NCI-H1092 treated with DMSO at 0.1 percent for 48 hours (cell line): ENCODE measurements at regions not wholly inside any gene's neighbourhood (a gene's known extent, or its start where the extent isn't known, plus 50 kb on each side); places are given as distances from the start of the nearest gene placed in this dataset.

Source experiments
- DNase-seq: peaks from one replicate; lab custom pipeline; 2025; lab: John Stamatoyannopoulos, UW

DNA sequence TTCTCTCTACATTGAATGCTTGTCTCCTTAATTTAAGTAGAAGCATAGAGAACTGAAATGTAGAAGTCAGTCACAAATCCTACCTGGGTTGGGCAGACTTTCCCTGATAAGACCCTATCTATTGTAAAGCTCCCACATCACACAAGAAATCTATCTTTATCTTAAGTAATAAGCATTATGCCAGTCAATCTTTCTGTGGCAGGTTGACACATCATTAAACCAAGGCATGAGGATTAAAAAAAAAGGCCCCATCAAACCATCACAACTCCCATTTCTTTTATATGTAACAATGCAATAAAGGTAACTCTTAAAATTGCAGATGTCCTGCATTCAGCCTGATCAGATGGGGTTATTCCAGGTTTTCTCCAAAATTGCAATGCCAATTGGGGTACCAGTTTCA is 311.8 kb downstream of the TOX3 start:
- no peak for DNase-seq

GRCh38 chr16:52234626-52235025 is 312.3 kb downstream of the TOX3 start:
- DNase-seq, result no peak

DNA sequence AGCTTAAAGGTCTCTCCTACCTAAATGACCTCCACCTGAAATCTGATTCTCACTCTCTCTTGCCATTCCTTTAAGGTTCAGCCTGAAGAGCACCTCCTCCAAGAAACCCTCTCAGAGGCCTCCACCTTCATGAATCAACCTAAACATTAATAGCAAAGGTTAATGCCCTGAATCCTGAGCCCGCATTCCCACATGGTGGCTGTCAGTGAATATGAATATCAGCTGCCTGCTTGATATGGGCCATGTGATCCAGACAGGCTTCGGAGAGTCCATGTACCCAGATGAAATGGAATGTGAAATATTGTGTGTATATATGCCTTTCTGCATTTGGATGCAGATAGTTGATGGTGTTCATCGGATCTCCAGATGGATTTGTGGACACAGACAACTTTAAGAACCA is 317.5 kb downstream of the TOX3 start:
- DNase-seq, result no peak

DNA sequence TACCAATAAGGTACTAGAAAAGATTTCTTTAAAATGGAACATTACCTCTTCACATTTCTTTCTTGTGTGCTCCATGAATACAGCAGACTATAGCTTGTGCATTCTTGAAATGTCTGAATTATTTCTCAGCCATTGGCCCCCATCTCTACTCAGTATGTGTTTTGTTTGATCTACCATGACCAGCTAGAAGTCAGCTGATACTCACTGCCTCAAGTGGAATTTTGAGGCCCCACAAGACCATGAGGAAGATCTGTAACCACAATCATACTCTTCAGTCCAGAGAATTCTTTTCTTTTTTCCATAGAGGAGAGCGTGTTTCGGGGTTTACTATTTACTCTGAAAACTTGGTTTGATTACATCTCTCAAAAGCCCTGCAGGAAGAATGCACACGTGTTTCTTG is 319.1 kb downstream of the TOX3 start:
- DNase-seq, result no peak

DNA sequence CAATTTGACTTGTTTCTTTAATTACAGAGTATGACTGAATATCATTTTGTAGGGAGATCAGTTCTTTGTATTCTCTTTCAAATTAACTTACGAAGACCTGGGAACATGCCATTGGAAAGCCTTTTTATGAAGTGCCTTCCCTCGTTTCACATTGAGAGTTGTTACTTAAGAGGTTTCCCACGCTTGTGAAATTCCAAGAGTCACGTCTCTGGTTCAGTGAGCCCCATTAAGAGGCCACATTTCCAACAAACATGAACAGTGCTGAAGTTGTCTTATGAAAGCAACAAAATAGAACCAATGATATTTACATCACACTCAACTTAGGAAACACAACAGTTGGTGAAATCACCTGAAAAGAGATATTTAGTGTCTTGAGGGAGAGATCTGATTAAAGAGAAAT is 334.1 kb downstream of the TOX3 start:
- DNase-seq, result no peak

- DNase-seq, result no peak
Measured at GRCh38 chr16:52209227-52209626, 337.7 kb downstream of the TOX3 start.

- DNase-seq, result no peak
Measured at GRCh38 chr16:52203096-52203495, 343.8 kb downstream of the TOX3 start.

DNA sequence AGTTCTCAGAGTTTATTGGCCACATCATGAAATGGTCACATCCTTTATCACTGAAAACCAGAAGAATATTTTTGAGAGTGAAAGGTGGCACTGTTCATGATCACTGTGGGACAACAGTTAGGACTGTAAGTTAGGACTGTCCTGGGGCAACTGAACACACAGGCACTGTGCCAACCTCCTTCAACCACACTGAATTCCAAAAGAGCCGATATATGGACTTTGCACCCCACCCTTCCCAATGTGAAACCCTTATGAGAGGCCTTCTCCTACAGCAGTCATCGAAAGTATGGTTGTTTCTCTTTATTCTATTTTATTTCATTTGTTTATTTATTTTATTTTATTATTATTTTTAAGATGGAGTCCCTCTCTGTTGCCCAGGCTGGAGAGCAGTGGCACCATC is 353.5 kb downstream of the TOX3 start:
- DNase-seq, result no peak

- DNase-seq, result peak; percentile 91
Measured at GRCh38 chr16:52191531-52192134, 355.3 kb downstream of the TOX3 start.

GRCh38 chr16:52184336-52184735 is 362.6 kb downstream of the TOX3 start:
- no peak for DNase-seq

DNA sequence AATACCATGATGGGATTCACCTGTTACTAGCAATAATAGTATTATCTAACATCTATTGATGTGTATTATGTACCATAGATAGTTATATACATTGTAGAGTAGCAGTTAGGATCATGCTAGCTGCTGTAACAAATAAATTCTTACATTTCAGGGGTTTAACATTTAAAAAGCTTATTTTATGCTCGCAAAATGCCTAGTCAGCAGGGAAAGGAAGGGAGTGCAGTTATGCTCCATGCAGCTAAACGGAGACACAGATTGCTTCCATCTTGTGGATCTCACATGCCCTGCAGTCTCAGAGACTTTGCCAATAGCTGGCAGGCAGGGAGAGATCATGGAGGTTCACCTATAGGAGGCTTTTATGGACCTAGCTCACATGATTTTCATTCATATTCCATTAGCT is 364.1 kb downstream of the TOX3 start:
- no peak for DNase-seq

GRCh38 chr16:52174168-52174567 is 372.8 kb downstream of the TOX3 start:
- DNase-seq, result no peak

DNA sequence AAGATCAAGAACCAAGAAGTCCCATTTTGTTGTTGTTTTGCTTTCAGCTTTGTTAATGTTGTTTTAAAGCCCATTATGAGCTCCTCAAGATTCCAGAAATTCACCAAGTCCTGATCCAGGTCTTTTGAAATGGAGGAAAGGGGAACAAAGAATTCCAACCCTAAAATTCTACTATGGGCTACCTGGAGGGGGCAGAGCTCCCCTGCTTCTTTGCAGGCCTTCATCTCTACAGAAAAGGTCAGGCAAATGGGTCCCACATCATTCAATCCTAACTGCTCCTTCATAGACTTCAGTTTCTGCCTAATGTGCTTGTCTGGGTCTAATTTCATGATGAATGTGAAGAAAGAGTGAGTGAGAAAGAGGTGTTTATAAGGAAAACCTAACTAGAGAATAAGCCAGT is 375.5 kb downstream of the TOX3 start:
- no peak for DNase-seq

DNA sequence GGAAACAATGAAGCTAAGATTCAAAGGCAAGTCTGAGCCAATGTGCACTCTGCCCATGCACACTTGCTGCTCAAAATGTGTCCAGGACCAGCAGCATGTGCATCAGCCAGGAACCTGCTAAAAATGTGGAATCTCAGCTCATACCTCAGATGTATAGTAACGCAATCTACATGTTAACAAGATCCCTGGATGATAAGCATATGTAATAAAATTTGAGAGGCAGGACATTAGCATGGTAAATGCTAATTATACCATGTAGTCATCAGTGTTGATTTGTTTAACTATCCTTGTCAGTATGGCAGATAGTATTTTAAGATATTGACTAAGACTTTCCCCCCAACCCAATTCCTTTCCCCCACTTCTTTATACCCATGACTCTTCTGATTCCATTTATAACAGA is 379.6 kb downstream of the TOX3 start:
- no peak for DNase-seq

- no peak for DNase-seq
Measured at GRCh38 chr16:52165961-52166360, 381.0 kb downstream of the TOX3 start.

DNA sequence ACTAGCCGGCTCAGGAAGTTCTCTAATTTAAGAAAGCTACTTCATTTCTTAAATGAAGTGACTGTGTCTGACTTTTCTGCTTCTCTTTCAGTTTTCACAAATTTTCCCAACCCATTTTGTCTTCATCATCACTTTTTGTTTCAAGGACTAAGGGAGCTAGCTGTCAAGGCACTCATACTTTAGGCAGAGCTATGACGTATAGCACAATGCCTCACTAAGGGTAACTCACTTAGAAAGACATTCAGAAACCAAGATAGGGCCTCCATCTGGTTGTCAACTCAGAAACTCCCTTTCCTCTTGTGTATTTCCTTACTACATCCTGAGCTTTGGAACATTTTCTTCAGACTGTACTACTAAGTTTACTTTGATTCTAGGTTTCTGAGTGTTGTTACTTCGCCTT is 397.9 kb downstream of the TOX3 start:
- no peak for DNase-seq

DNA sequence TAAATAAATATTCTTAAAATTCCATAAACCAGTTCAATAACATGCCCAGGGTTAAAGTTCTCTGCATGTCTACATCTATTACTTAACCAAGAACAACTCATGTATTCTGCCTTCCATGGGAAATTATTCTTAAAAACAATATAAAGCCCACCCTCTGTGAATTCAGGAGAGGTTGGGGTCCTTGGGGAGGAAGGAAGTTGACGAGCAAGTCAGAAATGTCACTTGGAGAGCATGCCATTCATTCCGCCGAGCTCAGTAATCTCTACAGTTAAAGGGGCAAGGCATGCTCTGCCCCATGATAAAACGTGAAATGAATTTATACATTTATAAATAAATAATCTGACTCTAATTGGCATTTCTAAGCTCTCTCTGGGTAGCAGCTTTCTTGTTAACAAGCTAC is 405.1 kb downstream of the TOX3 start:
- no peak for DNase-seq

DNA sequence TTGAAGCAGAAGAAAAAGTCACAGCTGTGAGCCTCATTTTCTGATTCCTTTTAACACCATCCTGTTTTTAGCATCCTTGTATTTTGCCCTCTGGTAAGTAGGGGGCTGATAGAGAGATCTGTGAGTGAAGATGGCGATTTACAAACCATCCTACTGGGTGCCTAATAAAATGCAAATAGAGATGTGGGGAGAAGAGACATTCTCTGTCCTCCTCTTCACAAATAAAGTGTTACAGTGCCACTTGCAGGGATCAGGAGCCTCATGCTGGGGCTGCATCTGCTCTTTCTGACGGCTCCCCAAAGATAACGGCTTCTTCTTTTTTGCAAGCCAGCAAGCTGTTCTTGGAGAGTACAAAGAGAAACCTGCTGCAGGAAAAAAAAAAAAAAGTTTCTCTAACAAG is 418.6 kb downstream of the TOX3 start:
- DNase-seq, result no peak

DNA sequence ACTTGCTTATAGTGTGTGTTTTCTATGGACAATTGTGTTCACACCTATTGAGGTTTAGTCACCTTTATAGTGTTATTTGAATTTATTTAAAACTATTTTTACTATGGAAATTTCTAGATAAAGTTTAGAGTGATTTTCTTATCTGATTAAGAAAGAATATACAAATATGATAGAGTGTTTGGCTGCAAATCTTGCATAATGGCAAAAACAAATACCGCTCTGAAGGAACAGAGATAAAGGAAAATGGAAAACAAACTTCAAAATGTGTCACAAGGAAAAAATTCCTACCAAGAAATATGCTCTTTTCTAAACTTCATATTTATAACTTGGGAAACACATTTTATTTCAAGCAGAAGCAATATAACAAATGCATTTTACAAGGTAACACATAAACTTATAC is 423.1 kb downstream of the TOX3 start:
- no peak for DNase-seq

- DNase-seq, result no peak
Measured at GRCh38 chr16:52123061-52123839, 423.7 kb downstream of the TOX3 start.

DNA sequence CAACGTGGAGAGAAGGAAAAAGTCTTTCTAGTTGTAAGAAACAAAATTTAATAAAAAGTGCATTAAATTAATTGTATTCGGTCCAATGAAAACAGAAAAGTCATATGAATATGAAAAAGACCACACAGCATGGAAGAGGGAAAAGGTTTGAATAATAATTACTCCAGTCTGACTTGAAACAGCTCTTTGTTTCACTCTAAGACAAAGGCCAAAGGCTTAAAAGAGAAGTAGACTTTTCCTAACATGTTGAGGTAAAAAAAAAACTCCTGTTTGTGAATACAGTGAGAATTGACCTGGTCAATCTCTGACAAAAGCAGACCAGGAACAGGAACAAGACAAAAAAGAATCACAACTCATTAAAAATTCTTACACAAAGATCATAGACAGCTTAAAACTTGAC is 429.8 kb downstream of the TOX3 start:
- no peak for DNase-seq

- peak; percentile 10 for DNase-seq
Measured at GRCh38 chr16:52114379-52114778, 432.6 kb downstream of the TOX3 start.

GRCh38 chr16:52113533-52114183 is 433.3 kb downstream of the TOX3 start:
- DNase-seq, result no peak
